ENCODE measurements at regions not wholly inside any gene's neighbourhood (a gene's known extent, or its start where the extent isn't known, plus 50 kb on each side); places are given as distances from the start of the nearest gene placed in this dataset.
"Not testable (repeated sequence)": the region's sequence is repeated elsewhere in the genome, so short reads cannot be mapped to it uniquely, and the experiment has no call there.

GRCh38 chr4:52373650-52374049, 285.5 kb downstream of the USP46 start:
- DNase-seq (ENCODE audit: low spot score) = no peak

GRCh38 chr4:52374877-52375276, 284.2 kb downstream of the USP46 start:
- DNase-seq (ENCODE audit: low spot score) = no peak

- peak; percentile 31 for DNase-seq (ENCODE audit: low spot score)
Measured at GRCh38 chr4:52376132-52376704, 282.9 kb downstream of the USP46 start.

- DNase-seq (ENCODE audit: low spot score) = no peak
Measured at GRCh38 chr4:52377563-52377962, 281.5 kb downstream of the USP46 start.

GRCh38 chr4:52407545-52407944, 251.6 kb downstream of the USP46 start:
- DNase-seq (ENCODE audit: low spot score) = no peak

- no peak for DNase-seq (ENCODE audit: low spot score)
Measured at GRCh38 chr4:52408032-52408431, 251.1 kb downstream of the USP46 start.

- no peak for DNase-seq (ENCODE audit: low spot score)
Measured at GRCh38 chr4:52408471-52408870, 250.6 kb downstream of the USP46 start.

GRCh38 chr4:52409766-52410165, 249.3 kb downstream of the USP46 start:
- DNase-seq (ENCODE audit: low spot score) = not testable (repeated sequence)

- DNase-seq (ENCODE audit: low spot score) = no peak
Measured at GRCh38 chr4:52410971-52411370, 248.1 kb downstream of the USP46 start.

- DNase-seq (ENCODE audit: low spot score) = no peak
Measured at GRCh38 chr4:52420330-52420729, 238.8 kb downstream of the USP46 start.

GRCh38 chr4:52421811-52422213, 237.3 kb downstream of the USP46 start:
- no peak for DNase-seq (ENCODE audit: low spot score)

GRCh38 chr4:52423967-52424366, 235.1 kb downstream of the USP46 start:
- DNase-seq (ENCODE audit: low spot score) = no peak

GRCh38 chr4:52425751-52426326, 233.3 kb downstream of the USP46 start:
- DNase-seq (ENCODE audit: low spot score) = no peak

GRCh38 chr4:52431410-52431809, 227.7 kb downstream of the USP46 start:
- no peak for DNase-seq (ENCODE audit: low spot score)

GRCh38 chr4:52431869-52432268, 227.2 kb downstream of the USP46 start:
- no peak for DNase-seq (ENCODE audit: low spot score)

- not testable (repeated sequence) for DNase-seq (ENCODE audit: low spot score)
Measured at GRCh38 chr4:52442524-52442923, 216.6 kb downstream of the USP46 start.

- DNase-seq (ENCODE audit: low spot score) = no peak
Measured at GRCh38 chr4:52472444-52472843, 186.7 kb downstream of the USP46 start.

- DNase-seq (ENCODE audit: low spot score) = no peak
Measured at GRCh38 chr4:52477191-52477780, 181.8 kb downstream of the USP46 start.

- no peak for DNase-seq (ENCODE audit: low spot score)
Measured at GRCh38 chr4:52483186-52483890, 175.8 kb downstream of the USP46 start.

GRCh38 chr4:52507774-52508173, 151.3 kb downstream of the USP46 start:
- DNase-seq (ENCODE audit: low spot score) = no peak

- no peak for DNase-seq (ENCODE audit: low spot score)
Measured at GRCh38 chr4:52510939-52511565, 148.0 kb downstream of the USP46 start.

- DNase-seq (ENCODE audit: low spot score) = no peak
Measured at GRCh38 chr4:52511825-52512224, 147.3 kb downstream of the USP46 start.

- no peak for DNase-seq (ENCODE audit: low spot score)
Measured at GRCh38 chr4:52512291-52512690, 146.8 kb downstream of the USP46 start.

All from LoVo (cell line).